Mammary epithelial cell (primary cell): ENCODE measurements at regions not wholly inside any gene's neighbourhood (a gene's known extent, or its start where the extent isn't known, plus 50 kb on each side); places are given as distances from the start of the nearest gene placed in this dataset.

ENCODE experiments used
- CTCF ChIP-seq, 2 donors: IDR thresholded peaks in 1 of 2; conservative IDR thresholded peaks in 1 of 2; 2 replicates each; pipeline ENCODE4 v1.5.1; 2011 to 2012; ENCODE audit warnings: inconsistent platforms in 2 of 2, low read length in 2 of 2, mild to moderate bottlenecking in 2 of 2, control low read depth in 1 of 2, low read depth in 1 of 2; ENCODE audit not compliant: insufficient read depth in 1 of 2; ENCODE audit errors: extremely low read depth in 1 of 2
- EZH2 ChIP-seq: IDR thresholded peaks from 2 replicates; pipeline ENCODE4 v1.6.1; 2012; ENCODE audit warnings: low read length, inconsistent platforms, borderline replicate concordance

- TF ChIP-seq CTCF (conservative IDR thresholded peaks at IDR 0.05 in 1 of 2, IDR thresholded peaks at IDR 0.05 in 1 of 2; ENCODE audit: extremely low read depth in 1 of 2, insufficient read depth in 1 of 2, low read depth in 1 of 2, low read length in 2 of 2) (no peak), EZH2 (no peak)
Observed at GRCh38 chr2:224283466-224283965, 118.4 kb downstream of the FAM124B start.
